Hepatocyte (in vitro differentiated cells): ENCODE measurements at regions not wholly inside any gene's neighbourhood (a gene's known extent, or its start where the extent isn't known, plus 50 kb on each side); places are given as distances from the start of the nearest gene placed in this dataset.

Source experiments
- DNase-seq: peaks from one replicate; pipeline ENCODE4 v3.0.0-alpha.2; 2016; ENCODE audit warnings: low spot score
- H2AFZ ChIP-seq: fragments of 200-600 bp; sonication (generic); 2 replicates; pipeline ENCODE4 v1.6.0; 2016; ENCODE audit warnings: antibody characterized with exemption, mild to moderate bottlenecking
- H3K27ac ChIP-seq: fragments of 200-600 bp; sonication (generic); 2 replicates; pipeline ENCODE4 v1.5.1; 2016; ENCODE audit warnings: mild to moderate bottlenecking
- H3K27me3 ChIP-seq: fragments of 200-600 bp; sonication (generic); 2 replicates; pipeline ENCODE4 v1.6.1; 2016
- H3K36me3 ChIP-seq: fragments of 200-600 bp; sonication (generic); replicated peaks from 2 replicates; pipeline ENCODE4 v1.5.1; 2016; ENCODE audit warnings: low read depth; ENCODE audit not compliant: insufficient read depth
- H3K4me1 ChIP-seq: fragments of 200-600 bp; sonication (generic); 2 replicates; pipeline ENCODE4 v1.5.1; 2016; ENCODE audit warnings: mild to moderate bottlenecking, moderate library complexity; ENCODE audit not compliant: insufficient read depth
- H3K4me2 ChIP-seq: fragments of 200-600 bp; sonication (generic); 2 replicates; pipeline ENCODE4 v1.6.0; 2016
- H3K4me3 ChIP-seq: fragments of 200-600 bp; sonication (generic); 2 replicates; pipeline ENCODE4 v1.5.1; 2016; ENCODE audit warnings: mild to moderate bottlenecking
- H3K79me2 ChIP-seq: fragments of 200-600 bp; sonication (generic); 2 replicates; pipeline ENCODE4 v1.6.0; 2017; ENCODE audit warnings: mild to moderate bottlenecking
- H3K9me2 ChIP-seq: fragments of 200-600 bp; sonication (generic); replicated peaks from 2 replicates; pipeline ENCODE4 v1.6.0; 2017; ENCODE audit warnings: mild to moderate bottlenecking; ENCODE audit not compliant: insufficient read depth
- H3K9me3 ChIP-seq: fragments of 200-600 bp; sonication (generic); 2 replicates; pipeline ENCODE4 v1.5.1; 2016; ENCODE audit warnings: low read depth, mild to moderate bottlenecking
- H4K20me1 ChIP-seq: fragments of 200-600 bp; sonication (generic); 2 replicates; pipeline ENCODE4 v1.6.0; 2016; ENCODE audit warnings: mild to moderate bottlenecking; ENCODE audit not compliant: insufficient read depth, poor library complexity, severe bottlenecking
- CTCF ChIP-seq: fragments of 200-600 bp; sonication (generic); IDR thresholded peaks from 2 replicates; pipeline ENCODE4 v1.5.1; 2016; ENCODE audit warnings: antibody characterized with exemption, mild to moderate bottlenecking; ENCODE audit not compliant: poor library complexity
- EZH2 ChIP-seq: fragments of 200-600 bp; sonication (generic); IDR thresholded peaks from 2 replicates; pipeline ENCODE4 v1.6.1; 2016; ENCODE audit warnings: antibody characterized with exemption, mild to moderate bottlenecking, borderline replicate concordance
- EZH2phosphoT487 ChIP-seq: fragments of 200-600 bp; sonication (generic); IDR thresholded peaks from one replicate; pipeline ENCODE4 v1.6.1; 2018; ENCODE audit warnings: antibody characterized with exemption, mild to moderate bottlenecking, low read depth, moderate library complexity; ENCODE audit not compliant: unreplicated experiment, severe bottlenecking
- WGBS: methylation state at CpG from one replicate; pipeline ENCODE4 v1.1.6; 2016; ENCODE audit warnings: low lambda C conversion rate; ENCODE audit errors: missing lambda C conversion rate; 5-methylcytosine and 5-hydroxymethylcytosine counted together

GRCh38 chr4:120331486-120332370, 265.1 kb upstream of the MAD2L1 start:
- H2AFZ ChIP-seq: no peak overlapping the region
- TF ChIP-seq CTCF (no peak), EZH2 (no peak), EZH2phosphoT487 (no peak)
- no peaks in the 10 kb centered on the region for H4K20me1 ChIP-seq

GRCh38 chr4:120329386-120329785, 262.7 kb upstream of the MAD2L1 start:
- Histone ChIP-seq H3K9me3 (no peaks in the 10 kb centered on the region), H3K4me2 (no peak overlapping the region), H3K79me2 (no peaks in the 10 kb centered on the region), H2AFZ (no peak overlapping the region), H3K9me2 (no peaks in the 10 kb centered on the region), H3K36me3 (no peaks in the 10 kb centered on the region), H3K27ac (no peak overlapping the region), H4K20me1 (no peaks in the 10 kb centered on the region), H3K27me3 (no peaks in the 10 kb centered on the region), H3K4me3 (no peak overlapping the region), H3K4me1 (no peaks in the 10 kb centered on the region)
- TF ChIP-seq EZH2: no peak
- TF ChIP-seq EZH2phosphoT487: no peak
- TF ChIP-seq CTCF: no peak
- DNase-seq: no peak
- WGBS: 97% methylated on average over 1 of the region's 1 CpG

More at GRCh38 chr4:120331486-120332370, 265.1 kb upstream of the MAD2L1 start:
- DNase-seq: no peak
- Histone ChIP-seq H3K79me2 (no peaks in the 10 kb centered on the region), H3K9me2 (no peaks in the 10 kb centered on the region), H3K4me2 (no peak overlapping the region), H3K36me3 (no peaks in the 10 kb centered on the region), H3K4me3 (no peak overlapping the region), H3K4me1 (no peaks in the 10 kb centered on the region), H3K9me3 (no peaks in the 10 kb centered on the region), H3K27me3 (no peaks in the 10 kb centered on the region), H3K27ac (no peak overlapping the region)
- 75% methylated on average over 4 of the region's 4 CpGs for WGBS

- TF ChIP-seq EZH2 (no peak), CTCF (no peak)
- H3K36me3 ChIP-seq: no peaks in the 10 kb centered on the region
Measured at GRCh38 chr4:120327276-120327675, 260.6 kb upstream of the MAD2L1 start.

More at GRCh38 chr4:120327276-120327675, 260.6 kb upstream of the MAD2L1 start:
- no peak overlapping the region for H2AFZ ChIP-seq
- no peaks in the 10 kb centered on the region for H3K79me2 ChIP-seq
- H3K9me2 ChIP-seq: no peaks in the 10 kb centered on the region
- no peak overlapping the region for H3K27ac ChIP-seq
- H4K20me1 ChIP-seq: no peaks in the 10 kb centered on the region
- DNase-seq: no peak
- no peaks in the 10 kb centered on the region for H3K9me3 ChIP-seq
- no peaks in the 10 kb centered on the region for H3K4me1 ChIP-seq
- H3K27me3 ChIP-seq: no peaks in the 10 kb centered on the region
- no peak overlapping the region for H3K4me3 ChIP-seq
- H3K4me2 ChIP-seq: no peak overlapping the region
